Jurkat, Clone E6-1 (cell line): ENCODE measurements at regions not wholly inside any gene's neighbourhood (a gene's known extent, or its start where the extent isn't known, plus 50 kb on each side); places are given as distances from the start of the nearest gene placed in this dataset.

Source experiments
- DNase-seq: peaks from one replicate; pipeline ENCODE4 v3.0.0-alpha.2; 2011; ENCODE audit warnings: low read depth, low spot score
- H3K4me3 ChIP-seq: 2 replicates; pipeline ENCODE4 v1.5.1; 2011; ENCODE audit warnings: mild to moderate bottlenecking, low read length, control low read depth, moderate library complexity

DNA sequence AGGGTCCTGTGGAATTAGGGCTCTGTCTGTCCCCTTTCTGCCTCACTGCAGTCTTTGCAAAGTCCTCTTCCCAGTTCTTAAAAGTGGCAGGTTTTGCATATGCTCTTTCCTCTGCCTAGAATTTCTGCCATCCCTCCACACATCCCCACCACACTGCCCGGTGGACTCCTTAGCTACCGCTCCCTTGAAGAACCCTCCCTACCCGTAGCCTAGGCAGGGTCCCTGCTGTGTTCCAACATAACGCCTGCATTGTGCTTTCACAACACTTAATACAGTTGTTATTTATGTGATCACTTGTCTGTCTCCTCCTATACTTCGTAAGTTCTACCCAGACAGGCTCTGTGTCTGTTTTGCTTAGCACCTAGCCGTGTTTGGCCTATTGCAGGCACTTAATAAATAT, 142.5 kb upstream of the DMRT1 start:
- H3K4me3 ChIP-seq, result no peak overlapping the region
- DNase-seq, result no peak

DNA sequence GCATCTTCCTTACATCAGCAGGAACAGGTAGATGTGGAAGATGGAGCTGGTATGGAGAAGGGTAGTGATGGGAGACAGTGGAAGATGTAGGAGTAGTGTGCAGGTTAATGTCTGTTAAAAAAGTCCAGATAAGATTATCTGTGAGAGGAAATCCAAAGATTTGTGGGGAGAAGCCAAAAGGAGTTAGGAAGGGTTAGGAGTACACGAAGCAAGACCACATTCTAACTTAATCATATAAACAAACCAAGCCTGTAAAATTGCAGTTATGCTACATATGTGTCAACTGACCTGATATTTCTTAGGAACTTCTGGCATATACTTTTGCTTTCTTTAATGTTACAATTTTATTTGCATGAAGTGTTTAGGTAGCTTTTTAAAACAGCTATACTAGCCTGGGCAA, 142.1 kb upstream of the DMRT1 start:
- DNase-seq, result no peak

DNA sequence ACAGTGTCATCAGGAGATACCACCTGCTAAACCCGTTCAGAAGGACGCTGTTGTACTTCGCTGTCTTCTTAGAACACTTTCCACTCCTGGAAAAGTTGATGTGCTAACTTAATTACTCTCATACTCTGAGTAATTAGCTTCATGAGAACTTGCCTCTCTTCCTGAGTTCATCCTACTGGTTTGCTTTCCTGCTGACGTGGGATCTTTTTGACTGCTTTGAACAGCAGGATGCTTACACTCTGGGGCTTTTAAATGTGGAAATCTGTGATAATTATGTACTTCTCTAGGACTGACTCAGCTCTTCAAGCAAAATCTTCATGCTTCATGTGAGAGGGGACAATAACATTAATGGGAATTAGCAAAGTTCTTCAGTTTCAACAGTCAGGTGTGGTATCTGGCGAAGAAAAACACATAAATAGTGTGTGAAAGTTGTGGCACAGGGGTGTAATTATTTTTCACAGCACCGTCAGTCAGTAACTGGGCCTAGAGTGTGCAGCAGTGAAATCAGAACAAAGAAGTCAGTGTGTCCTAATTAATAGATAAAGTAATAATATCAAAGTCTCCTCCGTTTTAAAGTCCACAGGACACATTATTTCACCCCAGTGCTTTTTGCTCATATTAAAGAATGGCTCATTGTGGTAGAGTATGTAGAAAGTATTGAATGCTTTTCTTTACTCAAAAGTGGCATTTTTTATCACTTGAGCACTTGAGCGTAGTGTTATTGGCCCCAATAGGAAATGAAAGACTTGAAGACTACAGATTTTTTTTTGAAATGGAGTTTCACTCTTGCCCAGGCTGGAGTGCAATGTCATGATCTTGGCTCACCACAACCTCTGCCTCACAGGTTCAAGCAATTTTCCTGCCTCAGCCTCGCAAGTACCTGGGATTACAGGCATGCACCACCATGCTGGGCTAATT, 140.9 kb upstream of the DMRT1 start:
- H3K4me3 ChIP-seq, result no peak overlapping the region
- no peak for DNase-seq

More for the DNA sequence above, 142.1 kb upstream of the DMRT1 start:
- H3K4me3 ChIP-seq, result no peak overlapping the region

DNA sequence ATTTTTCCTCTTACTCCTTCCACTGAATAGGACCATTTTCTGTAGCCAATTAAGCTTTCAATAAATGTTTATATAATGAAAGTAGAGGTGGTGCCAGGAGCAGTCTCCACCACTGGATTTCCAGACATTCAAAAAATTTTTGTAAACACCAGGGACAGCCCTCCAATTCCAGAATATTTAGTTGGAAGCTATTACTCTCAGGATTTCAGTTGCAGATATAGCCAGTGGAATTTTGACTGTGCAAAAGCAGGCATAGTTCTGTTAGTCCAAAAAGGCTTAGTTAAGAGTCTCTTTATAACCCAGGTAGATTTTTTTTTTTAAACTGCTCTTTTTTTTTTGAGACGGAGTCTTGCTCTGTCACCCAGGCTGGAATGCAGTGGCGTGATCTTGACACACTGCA, 138.1 kb upstream of the DMRT1 start:
- DNase-seq, result no peak

DNA sequence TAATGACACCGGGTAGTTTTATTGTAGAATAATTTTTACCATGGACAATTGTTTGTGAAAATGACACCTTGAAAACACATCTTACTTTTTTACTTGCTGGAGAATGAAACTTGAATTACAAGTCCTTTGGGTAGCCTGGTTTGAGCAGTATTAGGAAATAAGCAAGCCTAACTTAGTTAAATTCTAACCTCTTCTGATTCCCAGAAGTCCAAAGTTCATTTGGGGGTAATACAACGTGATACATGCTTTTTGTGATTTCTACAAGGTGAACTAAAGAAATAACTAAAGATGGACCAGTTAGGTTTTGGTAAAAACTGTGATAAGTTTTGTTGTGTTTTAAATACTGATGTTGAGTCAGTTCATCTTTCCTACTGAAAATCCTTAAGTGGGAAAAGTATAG, 135.4 kb upstream of the DMRT1 start:
- H3K4me3 ChIP-seq, result no peak overlapping the region
- DNase-seq, result no peak

More for the DNA sequence above, 138.1 kb upstream of the DMRT1 start:
- H3K4me3 ChIP-seq, result no peak overlapping the region

DNA sequence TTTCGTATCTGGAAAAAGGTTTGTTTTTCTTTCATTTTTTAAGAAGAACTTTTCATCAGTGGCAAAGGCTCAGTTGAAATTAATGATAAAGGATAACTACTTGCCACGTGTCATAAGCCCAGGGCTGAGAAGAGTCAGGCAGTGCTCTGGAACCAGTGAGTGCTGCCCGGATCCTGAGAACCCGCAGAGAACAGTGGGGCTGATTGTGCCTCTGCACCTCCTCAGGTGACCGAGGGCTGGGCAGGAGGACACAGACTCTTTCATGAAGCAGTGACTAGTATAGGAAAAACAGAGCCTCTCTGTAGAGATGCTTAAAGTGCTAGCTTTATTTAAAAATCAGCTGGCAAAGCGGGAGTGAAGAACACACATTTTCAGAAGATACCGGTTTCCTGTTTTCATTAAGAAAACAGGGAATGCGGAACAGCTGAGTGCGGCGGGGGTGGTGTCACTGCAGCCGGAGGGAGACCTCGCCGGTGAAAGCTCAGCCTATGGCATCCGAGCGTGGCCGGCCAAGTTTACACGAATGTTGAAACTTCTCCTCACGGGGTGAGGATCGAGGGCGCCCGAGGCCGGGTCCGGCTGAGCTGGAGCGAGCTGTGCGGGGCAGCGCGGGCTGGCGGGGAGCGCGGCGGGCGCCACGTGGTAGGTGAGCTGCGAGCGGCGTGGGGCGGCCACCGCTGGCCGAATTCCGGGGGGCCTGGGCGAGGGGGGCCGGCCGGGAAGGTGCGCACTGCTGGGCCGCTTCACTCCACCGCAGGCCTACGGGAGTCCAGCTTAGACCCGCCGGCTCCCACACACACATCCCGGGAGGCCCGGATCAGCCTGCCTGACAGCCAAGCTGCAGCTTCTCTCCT, 134.7 kb upstream of the DMRT1 start:
- no peak for DNase-seq
- H3K4me3 ChIP-seq, result no peak overlapping the region

DNA sequence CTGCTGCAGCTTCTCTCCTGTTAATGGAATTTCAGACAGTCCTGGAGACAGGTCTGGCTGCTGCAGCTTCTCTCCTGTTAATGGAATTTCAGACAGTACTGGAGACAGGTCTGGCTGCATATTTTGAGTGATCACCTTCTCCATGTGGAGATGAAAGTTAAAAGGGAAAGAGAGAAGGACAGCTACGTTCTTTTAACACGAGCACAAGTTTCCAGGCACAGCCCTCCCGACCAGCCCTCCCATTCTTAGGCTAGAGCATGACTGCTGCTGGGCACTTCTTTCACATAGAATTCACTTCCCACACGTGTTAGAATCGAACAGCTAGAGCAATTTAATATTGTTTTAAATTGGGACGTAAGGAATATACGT, 133.3 kb upstream of the DMRT1 start:
- DNase-seq, result no peak
- H3K4me3 ChIP-seq, result no peak overlapping the region

DNA sequence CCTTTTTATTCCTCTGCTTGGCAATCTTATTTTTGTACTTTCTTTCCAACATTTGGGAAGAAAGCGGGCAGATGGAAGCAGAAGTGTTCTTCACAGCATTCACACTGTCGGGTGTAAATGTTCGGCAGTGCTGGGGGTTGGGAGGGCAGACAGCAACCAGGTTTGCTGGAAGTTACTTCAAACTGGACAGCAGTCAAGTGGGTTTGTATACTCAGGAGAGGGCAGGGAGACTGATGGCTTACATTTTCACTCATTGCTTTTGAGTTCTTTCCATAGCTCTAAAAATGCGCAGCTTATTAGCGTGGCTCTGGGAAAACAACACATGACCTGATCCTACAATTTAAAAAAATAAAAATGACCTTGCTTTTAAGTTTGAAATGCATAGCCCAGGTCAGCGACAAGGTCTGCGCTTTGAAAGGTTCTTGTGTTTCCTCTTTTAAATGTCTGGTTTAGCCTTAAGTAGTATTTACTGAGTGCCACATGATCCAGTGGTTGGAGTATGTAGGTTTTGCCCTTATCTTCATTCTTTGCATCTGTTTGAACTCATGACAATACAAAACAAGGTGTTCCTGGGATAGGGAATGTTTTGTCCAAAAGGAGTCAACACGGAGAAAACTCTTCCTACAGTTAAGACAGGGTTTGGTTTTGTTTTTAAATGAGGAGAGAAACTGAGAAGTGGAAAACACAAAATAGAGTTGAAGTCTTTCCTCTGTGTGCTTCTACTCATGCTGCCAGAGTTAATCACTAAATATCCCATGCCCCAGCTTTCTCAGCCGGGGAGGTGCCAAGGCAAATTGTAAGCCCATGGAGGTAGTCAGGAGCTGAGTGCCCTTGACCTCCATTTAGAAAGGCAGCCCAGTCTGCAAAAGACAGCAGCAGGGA, 132.7 kb upstream of the DMRT1 start:
- no peak overlapping the region for H3K4me3 ChIP-seq
- DNase-seq, result no peak

DNA sequence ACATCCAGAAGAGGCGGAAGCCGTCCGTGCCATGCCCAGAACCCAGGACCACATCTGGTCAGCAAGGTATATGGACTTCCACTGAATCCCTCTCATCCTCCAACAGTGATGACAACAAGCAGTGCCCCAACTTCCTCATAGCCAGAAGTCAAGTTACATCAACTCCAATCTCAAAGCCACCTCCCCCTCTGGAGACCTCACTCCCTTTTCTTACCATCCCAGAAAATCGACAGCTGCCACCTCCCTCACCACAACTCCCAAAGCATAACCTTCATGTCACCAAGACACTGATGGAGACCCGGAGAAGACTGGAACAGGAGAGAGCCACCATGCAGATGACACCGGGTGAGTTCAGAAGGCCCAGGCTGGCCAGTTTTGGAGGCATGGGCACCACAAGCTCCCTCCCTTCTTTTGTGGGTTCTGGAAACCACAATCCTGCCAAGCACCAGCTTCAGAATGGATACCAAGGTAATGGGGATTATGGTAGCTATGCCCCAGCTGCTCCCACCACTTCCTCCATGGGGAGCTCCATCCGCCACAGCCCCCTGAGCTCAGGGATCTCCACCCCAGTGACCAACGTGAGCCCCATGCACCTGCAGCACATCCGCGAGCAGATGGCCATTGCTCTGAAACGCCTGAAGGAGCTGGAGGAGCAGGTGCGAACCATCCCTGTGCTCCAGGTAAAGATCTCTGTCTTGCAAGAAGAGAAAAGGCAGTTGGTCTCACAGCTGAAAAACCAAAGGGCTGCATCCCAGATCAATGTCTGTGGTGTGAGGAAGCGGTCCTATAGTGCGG, 130.3 kb upstream of the DMRT1 start:
- H3K4me3 ChIP-seq, result no peak overlapping the region
- peak; percentile 28 for DNase-seq

DNA sequence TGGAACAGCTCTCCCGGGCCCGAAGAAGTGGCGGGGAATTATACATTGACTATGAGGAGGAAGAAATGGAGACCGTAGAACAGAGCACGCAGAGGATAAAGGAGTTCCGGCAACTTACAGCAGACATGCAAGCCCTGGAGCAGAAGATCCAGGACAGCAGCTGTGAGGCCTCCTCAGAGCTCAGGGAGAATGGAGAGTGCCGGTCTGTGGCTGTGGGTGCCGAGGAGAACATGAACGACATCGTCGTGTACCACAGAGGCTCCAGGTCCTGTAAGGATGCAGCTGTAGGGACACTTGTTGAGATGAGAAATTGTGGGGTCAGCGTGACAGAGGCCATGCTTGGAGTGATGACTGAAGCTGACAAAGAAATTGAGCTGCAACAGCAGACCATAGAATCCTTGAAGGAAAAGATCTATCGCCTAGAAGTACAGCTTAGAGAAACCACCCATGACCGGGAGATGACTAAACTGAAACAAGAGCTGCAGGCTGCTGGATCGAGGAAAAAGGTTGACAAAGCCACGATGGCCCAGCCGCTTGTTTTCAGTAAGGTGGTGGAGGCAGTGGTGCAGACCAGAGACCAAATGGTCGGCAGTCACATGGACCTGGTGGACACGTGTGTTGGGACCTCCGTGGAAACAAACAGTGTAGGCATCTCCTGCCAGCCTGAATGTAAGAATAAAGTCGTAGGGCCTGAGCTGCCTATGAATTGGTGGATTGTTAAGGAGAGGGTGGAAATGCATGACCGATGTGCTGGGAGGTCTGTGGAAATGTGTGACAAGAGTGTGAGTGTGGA, 129.5 kb upstream of the DMRT1 start:
- H3K4me3 ChIP-seq, result no peak overlapping the region
- no peak for DNase-seq

DNA sequence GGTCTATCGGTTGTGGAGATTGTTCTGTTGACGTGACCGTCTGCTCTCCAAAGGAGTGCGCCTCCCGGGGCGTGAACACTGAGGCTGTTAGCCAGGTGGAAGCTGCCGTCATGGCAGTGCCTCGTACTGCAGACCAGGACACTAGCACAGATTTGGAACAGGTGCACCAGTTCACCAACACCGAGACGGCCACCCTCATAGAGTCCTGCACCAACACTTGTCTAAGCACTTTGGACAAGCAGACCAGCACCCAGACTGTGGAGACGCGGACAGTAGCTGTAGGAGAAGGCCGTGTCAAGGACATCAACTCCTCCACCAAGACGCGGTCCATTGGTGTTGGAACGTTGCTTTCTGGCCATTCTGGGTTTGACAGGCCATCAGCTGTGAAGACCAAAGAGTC, 128.9 kb upstream of the DMRT1 start:
- DNase-seq, result no peak
- no peak overlapping the region for H3K4me3 ChIP-seq

DNA sequence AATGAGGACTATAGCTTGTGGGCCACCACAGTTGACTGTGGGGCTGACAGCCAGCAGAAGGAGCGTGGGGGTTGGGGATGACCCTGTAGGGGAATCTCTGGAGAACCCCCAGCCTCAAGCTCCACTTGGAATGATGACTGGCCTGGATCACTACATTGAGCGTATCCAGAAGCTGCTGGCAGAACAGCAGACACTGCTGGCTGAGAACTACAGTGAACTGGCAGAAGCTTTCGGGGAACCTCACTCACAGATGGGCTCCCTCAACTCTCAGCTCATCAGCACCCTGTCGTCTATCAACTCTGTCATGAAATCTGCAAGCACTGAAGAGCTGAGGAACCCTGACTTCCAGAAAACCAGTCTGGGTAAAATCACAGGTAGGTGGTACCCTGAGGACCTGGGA, 128.4 kb upstream of the DMRT1 start:
- DNase-seq, result no peak
- H3K4me3 ChIP-seq, result no peak overlapping the region

DNA sequence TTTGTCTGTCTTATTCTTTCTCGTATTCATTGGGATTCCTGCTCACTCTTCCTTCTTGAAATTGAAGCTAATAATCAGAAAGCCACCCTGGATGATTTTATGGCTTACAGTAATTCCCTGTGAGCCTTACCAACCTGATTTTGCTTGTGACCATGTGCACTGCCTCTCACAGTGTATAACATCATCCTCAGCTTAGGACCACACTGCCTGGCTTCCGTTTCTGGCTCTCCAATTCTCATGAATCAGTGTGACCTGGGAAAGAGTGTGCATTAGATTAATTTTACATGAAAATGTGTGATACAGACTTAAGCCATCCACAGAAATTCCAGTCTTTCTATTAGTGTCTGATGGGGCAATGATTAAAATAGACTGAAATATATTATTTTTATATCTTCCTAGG, 126.8 kb upstream of the DMRT1 start:
- H3K4me3 ChIP-seq, result no peak overlapping the region
- DNase-seq, result no peak

DNA sequence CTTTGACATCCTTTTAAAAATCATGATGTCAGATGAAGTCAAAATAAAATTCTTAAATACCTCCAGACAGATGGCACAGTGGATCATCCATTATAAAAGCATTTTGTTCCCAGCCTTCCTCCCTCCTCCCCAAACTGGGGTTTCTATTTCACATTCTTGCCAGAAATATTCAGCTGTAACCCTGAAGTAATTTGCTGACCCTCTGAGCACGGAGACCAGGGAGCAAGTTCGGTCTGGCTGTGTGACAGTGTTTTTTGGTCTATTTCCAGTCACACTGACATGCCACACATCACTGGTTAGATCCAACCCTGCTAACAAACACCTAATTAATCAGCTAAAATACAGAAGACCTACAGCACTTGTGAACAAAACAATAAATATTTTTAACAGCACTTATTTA, 126.2 kb upstream of the DMRT1 start:
- no peak overlapping the region for H3K4me3 ChIP-seq
- DNase-seq, result no peak

DNA sequence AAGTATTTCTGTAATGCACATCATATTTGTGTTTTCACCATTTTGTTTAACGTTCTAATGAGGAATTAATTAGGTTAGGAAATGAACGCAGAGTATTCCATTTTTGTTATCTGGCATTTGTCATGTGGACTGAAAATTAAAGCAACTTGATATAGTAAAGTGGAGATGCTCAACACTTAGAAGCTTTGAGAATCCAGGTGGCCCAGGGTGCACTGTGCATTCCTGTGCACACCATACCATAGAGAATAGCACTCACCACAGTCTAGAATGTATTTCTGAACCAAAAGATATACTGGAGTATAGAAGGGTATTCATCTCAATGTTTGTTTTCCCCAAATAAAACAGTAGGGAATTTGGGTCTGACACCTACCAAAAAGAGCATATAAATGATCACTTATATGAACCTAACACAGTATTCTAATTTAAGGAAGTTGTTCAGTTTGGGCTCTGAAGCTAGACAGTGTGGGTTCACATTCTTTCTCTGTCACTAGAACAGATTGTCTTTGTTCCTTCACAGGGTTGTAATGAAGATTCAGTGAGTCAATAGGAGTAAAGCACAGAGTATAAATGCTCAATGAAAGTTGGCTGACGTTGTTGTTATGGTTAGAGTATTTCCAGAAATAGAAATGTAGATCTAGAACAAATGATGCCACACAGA, 125.6 kb upstream of the DMRT1 start:
- no peak for DNase-seq
- no peak overlapping the region for H3K4me3 ChIP-seq

DNA sequence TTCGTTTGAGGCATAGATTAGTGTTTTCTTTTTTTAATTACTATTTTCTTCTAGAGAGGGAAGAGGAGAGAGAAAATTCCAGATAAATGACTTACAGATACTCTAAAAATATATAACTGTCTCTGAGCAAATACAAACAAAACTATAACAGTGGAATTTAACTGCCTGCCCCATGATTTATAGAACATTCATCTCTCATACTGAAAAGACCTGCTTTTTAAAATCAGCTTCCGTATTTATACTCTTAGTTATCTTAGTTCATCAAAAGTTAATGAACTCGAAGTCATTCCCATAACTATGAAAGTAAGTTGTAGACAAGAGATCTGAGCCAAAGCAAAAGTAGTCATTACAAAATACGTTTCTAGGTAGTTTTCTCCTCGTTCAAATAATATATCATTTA, 123.8 kb upstream of the DMRT1 start:
- DNase-seq, result no peak

DNA sequence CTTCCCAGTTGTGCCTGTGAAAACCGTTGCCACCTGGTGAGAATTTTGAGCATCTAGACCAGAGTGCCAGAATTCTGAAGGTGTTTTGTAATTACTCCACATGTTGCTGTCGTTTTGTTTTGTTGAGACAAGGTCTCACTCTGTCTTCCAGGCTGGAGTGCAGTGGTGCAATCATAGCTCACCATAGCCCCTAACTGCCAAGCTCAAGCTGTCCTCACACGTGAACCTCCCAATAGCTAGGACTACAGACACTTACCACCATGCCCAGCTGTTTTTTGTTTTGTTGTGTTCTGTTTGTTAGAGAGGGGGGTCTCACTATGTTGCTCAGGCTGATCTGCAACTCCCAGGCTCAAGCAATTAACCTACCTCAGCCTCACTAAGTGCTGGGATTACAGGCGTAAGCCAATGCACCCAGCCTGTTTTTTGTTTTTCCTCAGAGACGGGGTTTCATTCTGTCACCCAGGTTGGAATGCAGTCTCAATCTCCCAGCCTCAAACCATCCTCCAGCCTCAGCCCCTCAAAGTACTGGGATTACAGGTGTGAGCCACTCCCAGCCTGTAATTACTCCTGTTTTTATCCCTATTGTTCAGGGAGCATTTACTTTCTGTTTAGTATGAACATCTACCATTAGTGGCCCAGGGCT, 121.1 kb upstream of the DMRT1 start:
- no peak for DNase-seq
- no peak overlapping the region for H3K4me3 ChIP-seq

More for the DNA sequence above, 123.8 kb upstream of the DMRT1 start:
- no peak overlapping the region for H3K4me3 ChIP-seq
